Dendritic cell treated with granulocyte-macrophage colony-stimulating factor and Interleukin-4, amounts not matched to agents 40 ng/mL and 50 ng/mL, for 4 days (primary cell): ENCODE measurements at regions not wholly inside any gene's neighbourhood (a gene's known extent, or its start where the extent isn't known, plus 50 kb on each side); places are given as distances from the start of the nearest gene placed in this dataset.
A peak's percentile ranks its signal among the peaks of the same experiment; 100 is the strongest.

Source experiments
- H3K27ac Mint-ChIP-seq: one replicate; pipeline ENCODE4 v1.8.0; 2022; ENCODE audit warnings: mild to moderate bottlenecking, mixed read lengths
- H3K27me3 Mint-ChIP-seq: one replicate; pipeline ENCODE4 v1.8.0; 2022; ENCODE audit warnings: mild to moderate bottlenecking, mixed read lengths
- H3K36me3 Mint-ChIP-seq: one replicate; pipeline ENCODE4 v1.8.0; 2022; ENCODE audit warnings: low read depth, mixed read lengths
- H3K4me1 Mint-ChIP-seq: one replicate; pipeline ENCODE4 v1.8.0; 2022; ENCODE audit warnings: low read depth, mixed read lengths
- H3K4me3 Mint-ChIP-seq: one replicate; pipeline ENCODE4 v1.8.0; 2022; ENCODE audit warnings: mild to moderate bottlenecking, moderate library complexity, mixed read lengths
- H3K9me3 Mint-ChIP-seq: one replicate; pipeline ENCODE4 v1.8.0; 2022; ENCODE audit warnings: mixed read lengths
- intact Hi-C: fragments of 100-400 bp; cut with micrococcal nuclease; formaldehyde crosslinking; loops from one replicate; pipeline ENCODE4 v1.15.0; 2022

DNA sequence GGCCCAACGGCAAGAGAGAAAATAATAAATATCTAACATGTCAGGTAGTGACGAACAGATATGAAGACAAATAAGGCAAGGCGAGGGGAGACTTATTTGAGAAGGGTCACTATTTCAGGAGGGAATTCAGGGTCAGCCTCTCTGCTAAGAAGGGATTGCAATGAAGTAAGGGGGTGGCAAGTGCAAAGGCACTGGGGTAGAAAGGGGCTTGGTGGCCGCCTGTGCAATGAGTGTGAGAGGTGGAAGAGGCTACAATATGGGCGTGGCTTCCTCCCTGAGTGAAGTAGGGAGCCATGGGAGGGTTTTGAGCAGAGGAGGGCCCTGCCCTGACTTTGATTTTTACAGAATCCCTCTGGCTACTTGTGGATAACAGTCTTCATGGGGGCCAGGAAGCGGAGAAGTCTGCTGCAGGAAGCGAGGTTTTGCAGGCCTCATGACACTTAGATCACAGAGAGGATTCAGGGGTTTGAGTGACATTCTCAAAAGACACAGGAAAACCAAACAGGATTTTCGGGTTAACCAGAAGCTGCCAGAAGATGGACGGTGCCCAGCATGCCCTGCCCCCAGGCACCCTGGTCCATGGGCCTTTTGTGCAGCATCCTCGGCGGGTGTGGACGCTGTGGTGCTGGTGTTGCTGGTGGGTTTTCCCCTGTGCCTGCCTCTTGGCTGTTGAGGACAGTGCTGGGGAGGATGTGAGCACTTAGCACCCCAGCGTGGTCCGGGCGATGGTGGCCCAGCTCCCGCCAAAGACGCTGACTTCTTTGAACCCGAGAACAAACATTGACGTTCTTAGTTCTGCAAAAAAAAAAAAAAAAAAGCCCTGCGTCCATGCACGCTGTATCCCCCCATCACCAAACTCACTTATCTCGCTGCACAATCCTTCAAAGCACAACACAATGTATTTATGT is 124.2 kb upstream of the PTPN1 start:
- intact Hi-C loops = no loop called here
- Mint-ChIP-seq H3K27me3 (peaks cover 37% of the 10 kb centered on the region), H3K9me3 (no peaks in the 10 kb centered on the region), H3K4me3 (no peak overlapping the region), H3K36me3 (no peaks in the 10 kb centered on the region), H3K4me1 (peaks cover 62% of the 10 kb centered on the region), H3K27ac (no peak overlapping the region)

- Mint-ChIP-seq H3K27me3 (peaks cover 39% of the 10 kb centered on the region), H3K9me3 (no peaks in the 10 kb centered on the region), H3K27ac (no peak overlapping the region), H3K4me1 (peaks cover 60% of the 10 kb centered on the region), H3K36me3 (no peaks in the 10 kb centered on the region), H3K4me3 (no peak overlapping the region)
- intact Hi-C loops = no loop called here
These were observed 123.6 kb upstream of the PTPN1 start for GRCh38 chr20:50386641-50386960.

GRCh38 chr20:50387218-50387995 is 122.8 kb upstream of the PTPN1 start:
- intact Hi-C loops = no loop called here
- Mint-ChIP-seq H3K27ac (peak overlapping the region; percentile 49), H3K9me3 (no peaks in the 10 kb centered on the region), H3K4me3 (no peak overlapping the region), H3K27me3 (peaks cover 39% of the 10 kb centered on the region), H3K36me3 (no peaks in the 10 kb centered on the region), H3K4me1 (peaks cover 60% of the 10 kb centered on the region)

DNA sequence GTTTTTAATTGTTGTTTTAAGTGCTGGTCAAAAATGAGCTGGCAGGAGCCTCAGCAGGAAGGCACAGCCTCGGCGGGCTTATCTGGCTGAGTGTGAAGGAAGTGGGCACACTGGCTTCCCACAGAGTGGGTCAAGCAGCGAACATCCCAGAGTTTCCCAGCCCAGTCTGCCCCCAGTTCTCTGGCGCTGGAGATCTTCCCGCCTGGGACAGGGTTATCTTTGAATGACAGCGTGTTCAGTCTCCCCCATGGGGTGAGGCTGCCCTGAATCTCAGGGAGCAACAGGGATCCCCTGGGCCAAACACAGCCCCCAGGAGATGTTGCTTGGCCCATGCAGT is 122.2 kb upstream of the PTPN1 start:
- intact Hi-C loops = no loop called here
- H3K27ac Mint-ChIP-seq = no peak overlapping the region
- peaks cover 60% of the 10 kb centered on the region for H3K4me1 Mint-ChIP-seq

GRCh38 chr20:50388733-50389437 is 121.3 kb upstream of the PTPN1 start:
- no peak overlapping the region for H3K27ac Mint-ChIP-seq
- H3K9me3 Mint-ChIP-seq = no peaks in the 10 kb centered on the region
- peaks cover 37% of the 10 kb centered on the region for H3K27me3 Mint-ChIP-seq
- peaks cover 57% of the 10 kb centered on the region for H3K4me1 Mint-ChIP-seq
- intact Hi-C loops = no loop called here
- H3K4me3 Mint-ChIP-seq = no peak overlapping the region
- H3K36me3 Mint-ChIP-seq = no peaks in the 10 kb centered on the region

More for the DNA sequence above, 122.2 kb upstream of the PTPN1 start:
- Mint-ChIP-seq H3K9me3 (no peaks in the 10 kb centered on the region), H3K27me3 (peaks cover 39% of the 10 kb centered on the region), H3K36me3 (no peaks in the 10 kb centered on the region), H3K4me3 (no peak overlapping the region)

DNA sequence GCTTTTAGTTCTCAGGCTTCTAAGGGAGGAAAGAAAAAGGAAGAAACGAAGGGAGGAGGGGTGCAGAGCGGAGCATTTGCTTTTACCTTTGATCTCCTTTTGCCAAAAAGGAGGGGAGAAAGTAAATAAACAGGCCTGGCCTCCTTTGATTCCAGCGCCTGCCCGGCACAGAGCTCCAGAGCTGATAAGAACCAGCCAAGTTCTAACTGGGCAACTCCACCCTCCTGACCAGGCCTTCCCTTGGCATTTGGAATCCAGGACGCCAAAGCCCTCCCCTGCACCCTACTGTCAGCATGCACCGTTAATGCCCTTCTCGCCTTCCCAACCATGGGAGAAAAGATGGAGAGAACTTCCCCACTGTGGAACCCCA is 120.8 kb upstream of the PTPN1 start:
- Mint-ChIP-seq H3K27ac (no peak overlapping the region), H3K4me1 (peaks cover 57% of the 10 kb centered on the region)
- intact Hi-C loops = no loop called here

DNA sequence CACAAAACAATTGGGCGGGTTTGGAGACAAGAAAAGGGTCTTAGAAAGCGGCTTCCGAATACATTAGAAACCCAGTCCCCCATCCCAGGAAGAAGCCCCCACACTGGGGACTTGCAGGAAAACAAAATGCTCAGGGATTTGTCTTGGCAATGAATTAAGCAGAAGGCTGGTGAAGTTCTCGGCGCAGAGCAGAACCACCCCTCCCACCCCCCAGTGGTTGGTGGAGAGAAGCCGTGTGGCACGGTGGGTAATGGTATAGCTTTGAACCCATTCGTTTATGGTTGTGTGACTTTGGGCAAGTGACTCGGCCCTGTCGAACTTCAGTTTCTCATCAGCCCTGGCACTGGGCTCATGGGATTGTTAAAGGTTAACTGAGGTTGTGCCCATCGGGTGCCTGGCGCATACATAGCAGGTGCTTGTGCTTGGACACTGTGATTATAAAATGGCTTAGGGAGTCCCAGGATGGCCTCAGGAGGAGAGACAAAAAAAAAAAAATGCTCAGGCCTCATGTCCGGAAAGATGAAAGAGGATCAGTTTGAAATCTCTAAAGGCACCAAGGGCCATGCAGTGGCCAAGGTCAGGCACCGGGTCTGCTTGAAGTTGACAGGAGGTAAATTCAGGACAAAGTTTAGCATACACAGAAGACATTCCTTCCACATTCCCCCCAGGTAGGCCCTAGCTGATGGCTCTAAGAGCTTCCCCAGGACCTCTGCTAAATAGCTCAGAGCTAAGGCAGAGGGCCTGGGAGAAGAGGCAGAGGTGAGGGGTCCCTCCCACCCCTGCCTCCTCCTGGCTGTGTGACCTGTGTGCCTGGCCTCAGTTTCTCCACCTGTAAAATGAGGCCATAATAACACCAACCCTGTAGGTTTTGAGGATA is 120.1 kb upstream of the PTPN1 start:
- H3K4me3 Mint-ChIP-seq = no peak overlapping the region
- H3K27me3 Mint-ChIP-seq = peaks cover 34% of the 10 kb centered on the region
- no peaks in the 10 kb centered on the region for H3K9me3 Mint-ChIP-seq
- no peaks in the 10 kb centered on the region for H3K36me3 Mint-ChIP-seq
- H3K4me1 Mint-ChIP-seq = peaks cover 57% of the 10 kb centered on the region
- H3K27ac Mint-ChIP-seq = no peak overlapping the region
- intact Hi-C loops = no loop called here

More for the DNA sequence above, 120.8 kb upstream of the PTPN1 start:
- no peaks in the 10 kb centered on the region for H3K36me3 Mint-ChIP-seq
- H3K4me3 Mint-ChIP-seq = no peak overlapping the region
- peaks cover 36% of the 10 kb centered on the region for H3K27me3 Mint-ChIP-seq
- H3K9me3 Mint-ChIP-seq = no peaks in the 10 kb centered on the region

DNA sequence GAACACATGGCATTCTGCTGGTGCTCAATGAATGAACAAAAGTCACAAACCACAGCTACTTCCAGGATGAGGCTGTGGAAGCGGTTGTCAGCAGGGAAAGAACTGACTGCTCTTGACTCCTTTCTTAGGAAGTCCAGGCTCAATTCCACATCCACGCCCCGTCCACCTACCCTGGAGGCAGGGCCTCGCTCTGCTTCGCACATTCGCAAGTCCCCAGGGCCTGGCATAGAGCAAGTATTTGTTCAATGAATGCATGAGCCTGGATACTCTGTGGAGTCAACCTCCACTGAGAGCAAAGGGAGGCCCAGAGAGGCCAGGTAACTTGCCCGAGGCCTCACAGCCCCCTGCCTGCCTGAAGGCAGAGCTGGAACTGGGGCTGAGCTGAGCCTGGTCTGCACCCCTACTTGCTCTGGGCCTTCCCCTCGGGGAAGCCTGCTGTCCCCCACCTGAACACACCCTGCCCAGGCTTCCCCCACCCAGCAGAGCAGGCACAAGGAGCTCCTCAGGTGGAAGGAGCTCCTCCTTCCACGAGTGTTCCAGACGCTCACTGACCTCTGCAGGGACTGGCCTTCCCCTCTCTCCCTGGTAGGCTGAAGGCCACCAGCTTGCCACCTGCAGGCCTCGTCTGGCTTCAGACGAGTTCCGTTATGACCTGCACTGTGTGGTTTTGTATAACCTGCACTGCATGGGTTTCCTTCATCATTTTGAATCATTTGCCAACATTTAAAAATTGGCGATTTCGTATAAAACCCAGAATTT is 119.3 kb upstream of the PTPN1 start:
- no peak overlapping the region for H3K4me3 Mint-ChIP-seq
- peaks cover 55% of the 10 kb centered on the region for H3K4me1 Mint-ChIP-seq
- peaks cover 29% of the 10 kb centered on the region for H3K27me3 Mint-ChIP-seq
- peak overlapping the region; percentile 15 for H3K27ac Mint-ChIP-seq
- intact Hi-C loops = no loop called here
- no peaks in the 10 kb centered on the region for H3K9me3 Mint-ChIP-seq
- no peaks in the 10 kb centered on the region for H3K36me3 Mint-ChIP-seq

GRCh38 chr20:50391444-50392137 is 118.6 kb upstream of the PTPN1 start:
- Mint-ChIP-seq H3K27me3 (peaks cover 23% of the 10 kb centered on the region), H3K36me3 (no peaks in the 10 kb centered on the region), H3K4me1 (peaks cover 49% of the 10 kb centered on the region), H3K9me3 (no peaks in the 10 kb centered on the region), H3K27ac (peak overlapping the region; percentile 34), H3K4me3 (no peak overlapping the region)
- intact Hi-C loops = no loop called here

DNA sequence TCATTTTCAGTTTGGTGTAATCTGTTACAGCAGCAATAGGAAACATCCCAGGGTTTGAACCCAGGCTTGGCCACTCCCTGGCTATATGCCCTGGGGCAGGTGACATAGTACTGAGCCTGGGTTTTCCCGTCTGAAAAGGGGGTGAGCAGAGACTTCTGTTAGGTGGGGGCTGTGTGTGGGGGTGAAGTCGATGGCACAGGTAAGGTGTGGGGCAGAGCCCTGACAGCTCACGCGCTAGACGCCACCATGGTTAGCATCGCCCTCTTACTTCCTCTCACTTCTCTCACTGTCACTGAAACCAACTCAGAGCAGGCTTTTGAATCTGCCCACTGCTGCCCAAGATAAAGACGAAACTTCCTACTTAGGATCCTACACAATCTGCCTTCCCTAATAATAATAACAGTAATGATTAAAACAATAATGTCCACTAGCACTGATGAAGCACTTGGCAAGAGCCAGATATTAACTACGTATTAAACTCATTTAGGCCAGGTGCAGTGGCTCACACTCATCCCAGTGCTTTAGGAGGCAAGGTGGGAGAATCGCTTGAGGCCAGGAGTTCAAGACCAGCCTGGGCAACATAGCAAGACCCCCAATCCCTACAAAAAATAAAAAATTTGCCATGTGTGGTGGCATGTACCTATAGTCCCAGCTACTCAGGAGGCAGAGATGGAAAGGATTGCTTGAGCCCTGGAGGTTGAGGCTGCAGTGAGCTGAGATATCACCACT is 117.9 kb upstream of the PTPN1 start:
- Mint-ChIP-seq H3K27ac (peak overlapping the region; percentile 34), H3K4me1 (peaks cover 54% of the 10 kb centered on the region), H3K9me3 (no peaks in the 10 kb centered on the region), H3K27me3 (peaks cover 26% of the 10 kb centered on the region), H3K36me3 (no peaks in the 10 kb centered on the region), H3K4me3 (no peak overlapping the region)
- intact Hi-C loops = no loop called here

GRCh38 chr20:50393242-50393641 is 116.9 kb upstream of the PTPN1 start:
- no peaks in the 10 kb centered on the region for H3K36me3 Mint-ChIP-seq
- no peaks in the 10 kb centered on the region for H3K9me3 Mint-ChIP-seq
- intact Hi-C loops = no loop called here
- H3K4me3 Mint-ChIP-seq = no peak overlapping the region
- peaks cover 20% of the 10 kb centered on the region for H3K27me3 Mint-ChIP-seq
- no peak overlapping the region for H3K27ac Mint-ChIP-seq
- peaks cover 55% of the 10 kb centered on the region for H3K4me1 Mint-ChIP-seq

- H3K4me1 Mint-ChIP-seq = peaks cover 57% of the 10 kb centered on the region
- H3K36me3 Mint-ChIP-seq = no peaks in the 10 kb centered on the region
- peak overlapping the region; percentile 64 for H3K27ac Mint-ChIP-seq
- no peak overlapping the region for H3K4me3 Mint-ChIP-seq
- no peaks in the 10 kb centered on the region for H3K9me3 Mint-ChIP-seq
- intact Hi-C loops = no loop called here
- H3K27me3 Mint-ChIP-seq = peaks cover 13% of the 10 kb centered on the region
These were observed 116.1 kb upstream of the PTPN1 start for GRCh38 chr20:50393990-50394561.
